ENCODE measurements at regions not wholly inside any gene's neighbourhood (a gene's known extent, or its start where the extent isn't known, plus 50 kb on each side); places are given as distances from the start of the nearest gene placed in this dataset.

GRCh38 chr13:63403733-63404132 is 1988.1 kb upstream of the PCDH20 start:
- TF ChIP-seq ZFP30 (CRISPR knock-in tag; IDR thresholded peaks at IDR 0.05) (no peak), POU6F1 (CRISPR knock-in tag; IDR thresholded peaks at IDR 0.05; ENCODE audit: borderline replicate concordance, low read depth) (no peak)
- no peak for ATAC-seq

- TF ChIP-seq CSDC2 (CRISPR knock-in tag; IDR thresholded peaks at IDR 0.05) (no peak), ZNF70 (CRISPR knock-in tag; IDR thresholded peaks at IDR 0.05) (no peak), SNAI2 (CRISPR knock-in tag; IDR thresholded peaks at IDR 0.05) (no peak), ZFP30 (CRISPR knock-in tag; IDR thresholded peaks at IDR 0.05) (no peak)
- ATAC-seq = no peak
These were observed 1981.1 kb upstream of the PCDH20 start for GRCh38 chr13:63396746-63397145.

GRCh38 chr13:63393112-63393511 is 1977.5 kb upstream of the PCDH20 start:
- no peak for ATAC-seq
- no peak for TF ChIP-seq CREB5 (CRISPR knock-in tag; IDR thresholded peaks at IDR 0.05; ENCODE audit: low read depth)
- no peak for TF ChIP-seq TOX (CRISPR knock-in tag; IDR thresholded peaks at IDR 0.05; ENCODE audit: borderline replicate concordance)
- no peak for TF ChIP-seq BACH2 (CRISPR knock-in tag; IDR thresholded peaks at IDR 0.05; ENCODE audit: borderline replicate concordance)
- no peak for TF ChIP-seq ZFP30 (CRISPR knock-in tag; IDR thresholded peaks at IDR 0.05)
- no peak for TF ChIP-seq SNAI2 (CRISPR knock-in tag; IDR thresholded peaks at IDR 0.05)
- TF ChIP-seq GLIS3 (CRISPR knock-in tag; IDR thresholded peaks at IDR 0.05) = no peak
- no peak for TF ChIP-seq ESRRG (CRISPR knock-in tag; IDR thresholded peaks at IDR 0.05)
- TF ChIP-seq CSRNP3 (CRISPR knock-in tag; IDR thresholded peaks at IDR 0.05) = no peak
- TF ChIP-seq OSR1 (CRISPR knock-in tag; IDR thresholded peaks at IDR 0.05) = no peak
- TF ChIP-seq ARNTL (CRISPR knock-in tag; IDR thresholded peaks at IDR 0.05; ENCODE audit: borderline replicate concordance, low read depth) = no peak
- TF ChIP-seq ISL1 (CRISPR knock-in tag; IDR thresholded peaks at IDR 0.05) = no peak
- no peak for TF ChIP-seq ZNF565 (CRISPR knock-in tag; conservative IDR thresholded peaks at IDR 0.05; ENCODE audit: low read depth)

- ATAC-seq = no peak
- TF ChIP-seq BACH2 (CRISPR knock-in tag; IDR thresholded peaks at IDR 0.05; ENCODE audit: borderline replicate concordance) (no peak), ESRRG (CRISPR knock-in tag; IDR thresholded peaks at IDR 0.05) (no peak), PPARA (CRISPR knock-in tag; IDR thresholded peaks at IDR 0.05; ENCODE audit: borderline replicate concordance) (no peak), RARB (CRISPR knock-in tag; IDR thresholded peaks at IDR 0.05) (no peak), ZNF8 (CRISPR knock-in tag; IDR thresholded peaks at IDR 0.05) (no peak), TCF4 (CRISPR knock-in tag; IDR thresholded peaks at IDR 0.05; ENCODE audit: borderline replicate concordance) (no peak), PATZ1 (CRISPR knock-in tag; IDR thresholded peaks at IDR 0.05; ENCODE audit: borderline replicate concordance) (no peak), TOX (CRISPR knock-in tag; IDR thresholded peaks at IDR 0.05; ENCODE audit: borderline replicate concordance) (no peak), ZC3H10 (CRISPR knock-in tag; IDR thresholded peaks at IDR 0.05) (no peak), CSDC2 (CRISPR knock-in tag; IDR thresholded peaks at IDR 0.05) (no peak), CSRNP3 (CRISPR knock-in tag; IDR thresholded peaks at IDR 0.05) (no peak), CREB5 (CRISPR knock-in tag; IDR thresholded peaks at IDR 0.05; ENCODE audit: low read depth) (no peak), ZFP30 (CRISPR knock-in tag; IDR thresholded peaks at IDR 0.05) (no peak)
These were observed 1974.1 kb upstream of the PCDH20 start for GRCh38 chr13:63389756-63390155.
